K562 (cell line): ENCODE measurements at regions not wholly inside any gene's neighbourhood (a gene's known extent, or its start where the extent isn't known, plus 50 kb on each side); places are given as distances from the start of the nearest gene placed in this dataset.

Source experiments
- CTCF ChIP-seq, 3 experiments: IDR thresholded peaks in 2 of 3; conservative IDR thresholded peaks in 1 of 3; 2 replicates each; pipeline ENCODE4 v1.5.1; 2011 to 2012; ENCODE audit warnings: low read length in 3 of 3, mild to moderate bottlenecking in 3 of 3, control low read depth in 2 of 3, improper control_type of control experiment in 1 of 3, inconsistent platforms in 1 of 3, low read depth in 1 of 3, mixed read lengths in 1 of 3, moderate library complexity in 1 of 3; ENCODE audit not compliant: insufficient read depth in 2 of 3
- RAD21 ChIP-seq, 2 experiments: fragments of 250-450 bp in 1 of 2; fragments of 450-650 bp in 1 of 2; sonication (Bioruptor Pico) in 1 of 2; formaldehyde crosslinking in 1 of 2; IDR thresholded peaks in 1 of 2; conservative IDR thresholded peaks in 1 of 2; 2 replicates each; pipeline versions ENCODE4 v1.4.0 to v1.8.0; 2020 to 2022; ENCODE audit warnings: mild to moderate bottlenecking in 2 of 2, moderate library complexity in 1 of 2

- no peak for TF ChIP-seq RAD21 (CRISPR knock-in tag; conservative IDR thresholded peaks at IDR 0.05 in 1 of 2, IDR thresholded peaks at IDR 0.05 in 1 of 2)
- TF ChIP-seq CTCF (IDR thresholded peaks at IDR 0.05 in 2 of 3, conservative IDR thresholded peaks at IDR 0.05 in 1 of 3; ENCODE audit: insufficient read depth in 2 of 3, low read depth in 1 of 3, low read length in 3 of 3), result no peak
Observed at GRCh38 chr1:68959461-68960030, 462.7 kb upstream of the DEPDC1 start.
